H1 (cell line): ENCODE measurements at regions not wholly inside any gene's neighbourhood (a gene's known extent, or its start where the extent isn't known, plus 50 kb on each side); places are given as distances from the start of the nearest gene placed in this dataset.

Experiments used
- ATF3 ChIP-seq: IDR thresholded peaks from 2 replicates; pipeline ENCODE4 v1.6.1; 2011; ENCODE audit warnings: low read depth, mild to moderate bottlenecking, low read length; ENCODE audit not compliant: insufficient read depth
- BCL11A ChIP-seq, 2 experiments: IDR thresholded peaks; one replicate each; pipeline ENCODE4 v1.6.1; 2011; ENCODE audit warnings: low read depth in 2 of 2, low read length in 2 of 2, mild to moderate bottlenecking in 2 of 2
- CEBPB ChIP-seq: IDR thresholded peaks from 2 replicates; pipeline ENCODE4 v1.6.1; 2012; ENCODE audit warnings: low read depth, low read length
- CHD2 ChIP-seq: IDR thresholded peaks from 2 replicates; pipeline ENCODE4 v1.6.1; 2012; ENCODE audit warnings: low read length, improper control_type of control experiment
- CREB1 ChIP-seq: IDR thresholded peaks from 2 replicates; pipeline ENCODE4 v1.6.1; 2012; ENCODE audit warnings: inconsistent platforms
- CTCF ChIP-seq, 3 experiments: IDR thresholded peaks; 1 replicate in 2 of 3; 2 replicates in 1 of 3; pipeline versions ENCODE4 v1.5.1 to v1.6.1; 2011; ENCODE audit warnings: low read length in 3 of 3, mild to moderate bottlenecking in 3 of 3, inconsistent platforms in 2 of 3, low read depth in 1 of 3, moderate library complexity in 1 of 3; ENCODE audit not compliant: insufficient read depth in 1 of 3; ENCODE audit errors: control extremely low read depth in 1 of 3
- EP300 ChIP-seq, 2 experiments: IDR thresholded peaks; 1 replicate in 1 of 2; 2 replicates in 1 of 2; pipeline ENCODE4 v1.6.1; 2011 to 2012; ENCODE audit warnings: low read depth in 2 of 2, low read length in 2 of 2, mild to moderate bottlenecking in 2 of 2, borderline replicate concordance in 1 of 2, inconsistent platforms in 1 of 2, moderate library complexity in 1 of 2
- RBBP5 ChIP-seq: IDR thresholded peaks from 2 replicates; pipeline ENCODE4 v1.7.1; 2012; ENCODE audit warnings: low read depth, mild to moderate bottlenecking, inconsistent platforms, low read length, moderate library complexity, borderline replicate concordance
- TEAD4 ChIP-seq: IDR thresholded peaks from 2 replicates; pipeline ENCODE4 v1.6.1; 2012; ENCODE audit warnings: low read depth, low read length, inconsistent platforms, mixed read lengths

DNA sequence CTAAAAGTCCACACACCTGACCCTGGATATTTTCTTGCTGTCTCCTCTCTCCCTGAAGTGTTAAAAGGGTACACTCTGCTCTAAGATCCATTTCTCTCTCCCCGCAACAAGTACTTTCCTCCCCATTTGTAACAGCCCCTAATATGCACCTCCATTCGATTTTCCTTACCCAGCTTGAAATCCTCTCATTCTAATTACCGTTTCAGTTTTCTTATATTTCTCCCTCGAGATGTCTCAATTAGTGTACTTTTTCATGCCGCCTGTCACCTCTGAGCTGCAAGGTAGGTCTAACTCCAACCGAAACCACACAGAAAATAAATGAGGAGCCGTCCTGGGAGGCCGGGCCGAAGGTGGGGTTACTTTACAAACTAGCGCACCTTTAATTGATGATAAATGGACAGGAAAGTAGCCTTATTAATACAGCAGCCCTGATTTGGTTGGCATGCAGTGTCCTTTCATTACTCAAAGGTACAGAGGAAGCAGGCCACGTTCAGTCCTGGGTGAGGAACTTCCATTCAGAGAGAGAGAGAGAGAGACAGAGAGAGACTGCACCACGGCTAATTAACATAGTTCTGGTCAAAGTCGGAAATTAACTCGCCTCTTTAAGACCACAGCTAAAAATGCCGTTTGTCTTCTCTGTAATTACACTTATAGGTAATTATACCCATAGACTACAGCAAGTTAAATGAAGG, 319.9 kb downstream of the ARRDC4 start:
- TF ChIP-seq CTCF (IDR thresholded peaks at IDR 0.05; ENCODE audit: control extremely low read depth in 1 of 3, insufficient read depth in 1 of 3, low read depth in 1 of 3, low read length in 3 of 3) (no peak), EP300 (IDR thresholded peaks at IDR 0.05; ENCODE audit: borderline replicate concordance in 1 of 2, low read depth in 2 of 2, low read length in 2 of 2) (no peak), BCL11A (IDR thresholded peaks at IDR 0.05; ENCODE audit: low read depth in 2 of 2, low read length in 2 of 2) (no peak), ATF3 (no peak), RBBP5 (no peak), CREB1 (no peak), TEAD4 (no peak), CEBPB (no peak), CHD2 (no peak)
